Inferior parietal cortex (tissue), 1 donor: ENCODE measurements at regions not wholly inside any gene's neighbourhood (a gene's known extent, or its start where the extent isn't known, plus 50 kb on each side); places are given as distances from the start of the nearest gene placed in this dataset.
"Not testable (repeated sequence)": the region's sequence is repeated elsewhere in the genome, so short reads cannot be mapped to it uniquely, and the experiment has no call there.

Source experiments
- DNase-seq: peaks from one replicate; pipeline ENCODE4 v3.0.0-alpha.2; 2016; ENCODE audit errors: extremely low spot score

- DNase-seq, result peak; percentile 29
Observed at GRCh38 chr7:155395176-155395797, 62.6 kb upstream of the EN2 start.

DNA sequence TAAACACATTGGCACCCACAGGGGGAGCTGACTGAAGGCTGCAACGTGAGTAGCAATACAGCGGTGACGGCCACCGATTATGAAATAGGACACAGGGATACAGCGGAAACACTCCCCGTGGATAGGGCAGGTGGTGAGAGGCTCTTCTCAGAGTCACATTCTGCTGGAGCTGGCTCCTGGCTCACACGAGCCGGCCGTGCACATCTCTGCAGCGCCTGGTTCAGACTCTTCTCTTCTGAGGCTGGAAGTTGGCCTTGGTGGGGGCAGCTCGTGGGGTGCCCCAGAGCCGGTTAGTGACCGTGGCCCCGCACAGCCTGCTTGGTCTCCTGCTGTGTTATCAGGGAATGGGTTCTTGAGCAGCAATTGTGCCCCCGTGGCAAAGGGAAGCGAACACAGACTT lies 61.3 kb upstream of the EN2 start:
- no peak for DNase-seq

DNA sequence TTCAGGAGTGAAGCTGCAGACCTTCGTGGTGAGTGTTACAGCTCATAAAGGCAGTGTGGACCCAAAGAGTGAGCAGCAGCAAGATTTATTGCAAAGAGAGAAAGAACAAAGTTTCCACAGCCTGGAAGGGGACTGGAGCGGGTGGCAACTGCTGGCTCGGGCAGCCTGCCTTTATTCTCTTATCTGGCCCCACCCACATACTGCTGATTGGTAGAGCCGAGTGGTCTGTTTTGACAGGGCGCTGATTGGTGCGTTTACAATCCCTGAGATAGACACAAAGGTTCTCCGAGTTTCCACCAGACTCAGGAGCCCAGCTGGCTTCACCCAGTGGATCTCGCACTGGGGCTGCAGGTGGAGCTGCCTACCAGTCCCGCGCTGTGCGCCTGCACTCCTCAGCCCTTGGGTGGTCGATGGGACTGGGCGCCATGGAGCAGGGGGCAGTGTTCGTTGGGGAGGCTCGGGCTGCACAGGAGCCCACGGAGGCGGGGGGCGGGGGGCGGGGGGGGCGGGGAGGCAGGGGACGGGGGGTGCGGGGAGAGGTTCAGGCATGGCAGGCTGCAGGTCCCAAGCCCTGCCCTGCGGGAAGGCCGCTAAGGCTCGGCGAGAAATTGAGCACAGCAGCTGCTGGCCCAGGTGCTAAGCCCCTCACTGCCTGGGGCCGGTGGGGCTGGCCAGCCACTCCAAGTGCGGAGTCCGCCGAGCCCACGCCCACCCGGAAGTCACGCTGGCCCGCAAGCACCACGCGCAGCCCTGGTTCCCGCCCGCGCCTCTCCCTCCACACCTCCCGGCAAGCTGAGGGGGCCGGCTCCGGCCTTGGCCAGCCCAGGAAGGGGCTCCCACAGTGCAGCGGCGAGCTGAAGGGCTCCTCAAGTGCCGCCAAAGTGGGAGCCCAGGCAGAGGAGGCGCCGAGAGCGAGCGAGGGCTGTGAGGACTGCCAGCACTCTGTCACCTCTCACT lies 59.9 kb upstream of the EN2 start:
- not testable (repeated sequence) for DNase-seq

DNA sequence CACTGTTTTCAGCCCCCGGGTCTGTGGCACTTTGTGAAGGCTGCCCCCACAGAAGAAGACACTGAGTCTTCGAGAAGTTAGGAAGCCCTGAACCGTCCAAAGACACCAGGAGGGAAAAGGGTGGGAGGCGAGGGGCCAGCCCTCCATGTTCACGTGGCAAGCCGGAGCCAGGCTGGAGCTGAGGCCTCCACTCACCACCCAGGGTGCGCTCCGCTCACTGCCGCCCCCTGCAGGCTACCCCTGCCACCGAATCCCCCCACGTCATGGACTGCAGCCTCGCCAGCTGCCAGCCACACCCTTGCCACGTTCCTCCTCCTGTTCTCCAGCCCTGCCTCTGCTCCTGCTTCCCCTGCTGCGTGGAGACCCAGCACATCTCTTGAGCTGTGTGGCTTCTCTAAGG lies 59.0 kb upstream of the EN2 start:
- no peak for DNase-seq

GRCh38 chr7:155399577-155399976 lies 58.4 kb upstream of the EN2 start:
- no peak for DNase-seq

DNA sequence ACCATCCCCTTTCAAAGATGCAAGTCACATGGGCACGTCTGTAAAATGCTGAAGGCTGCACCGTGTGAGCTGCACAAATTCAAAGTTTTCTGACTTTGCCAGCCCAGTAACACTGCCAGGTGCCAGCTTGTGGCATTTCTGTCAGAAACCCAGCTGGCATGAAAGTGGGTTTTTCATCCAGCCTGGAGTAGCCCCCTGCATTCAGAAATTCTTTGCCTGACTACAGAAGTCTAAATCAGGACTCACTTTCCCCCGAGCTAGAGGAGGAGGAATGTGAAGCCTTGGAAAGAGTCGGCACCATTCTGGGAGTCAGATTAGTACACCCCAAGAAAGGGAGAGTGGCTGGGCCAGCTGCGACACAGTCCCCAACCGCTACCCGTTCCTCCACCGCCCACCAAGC lies 56.7 kb upstream of the EN2 start:
- no peak for DNase-seq

DNA sequence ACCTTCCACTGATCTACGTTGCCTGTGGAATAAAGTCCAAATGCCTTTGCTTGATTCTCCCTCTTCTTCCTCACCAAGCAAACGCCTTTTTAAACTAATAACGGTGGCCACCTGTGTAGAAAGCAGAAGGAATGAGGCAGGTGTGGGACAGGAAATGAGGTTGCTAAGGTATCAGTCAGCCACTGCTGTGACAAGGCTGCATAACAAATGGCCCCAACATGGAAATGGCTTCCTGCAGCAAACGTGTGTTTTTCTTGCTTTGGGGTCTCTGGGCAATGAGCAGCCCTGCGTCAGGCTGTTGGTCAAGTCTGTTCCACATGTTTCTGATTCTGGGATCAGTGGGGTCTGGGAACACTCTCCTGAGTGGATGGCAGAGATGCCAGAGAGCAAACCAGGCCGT lies 56.0 kb upstream of the EN2 start:
- DNase-seq, result no peak

DNA sequence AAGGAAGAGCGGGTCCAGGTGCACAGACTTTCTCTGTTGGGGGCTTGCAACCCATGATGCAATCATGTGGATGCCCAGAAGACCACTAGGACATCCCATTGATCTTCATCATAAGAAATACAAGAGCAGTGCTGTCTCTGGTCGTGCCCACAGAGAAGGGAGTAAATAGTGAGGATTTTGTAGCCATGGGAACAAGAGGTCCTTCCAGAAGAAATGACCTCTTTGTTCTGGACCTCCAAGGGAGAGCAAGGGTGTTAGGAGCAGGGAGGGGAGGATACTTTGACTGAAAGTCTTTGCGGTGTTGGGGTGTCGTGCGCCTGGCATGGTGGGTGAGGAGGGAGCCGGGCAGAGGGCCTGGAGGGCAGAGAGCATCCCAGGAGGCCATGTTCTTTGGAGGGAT lies 55.0 kb upstream of the EN2 start:
- DNase-seq, result peak; percentile 19

GRCh38 chr7:155404976-155405375 lies 53.0 kb upstream of the EN2 start:
- no peak for DNase-seq

- DNase-seq, result peak; percentile 45
Observed at GRCh38 chr7:155405399-155406318, 52.3 kb upstream of the EN2 start.

GRCh38 chr7:155407799-155408198 lies 50.1 kb upstream of the EN2 start:
- no peak for DNase-seq
